K562 (cell line): ENCODE measurements at regions not wholly inside any gene's neighbourhood (a gene's known extent, or its start where the extent isn't known, plus 50 kb on each side); places are given as distances from the start of the nearest gene placed in this dataset.

Source experiments
- CEBPB ChIP-seq: fragments of 450-650 bp; IDR thresholded peaks from 2 replicates; pipeline ENCODE4 v1.6.1; 2016; ENCODE audit warnings: missing genetic modification characterization, missing compliant biosample characterization
- HNRNPH1 ChIP-seq: fragments of 200-400 bp; formaldehyde crosslinking; optimal IDR thresholded peaks from 2 replicates; pipeline ENCODE3; 2017; ENCODE audit warnings: low read depth, mild to moderate bottlenecking, low read length, moderate library complexity
- ILF3 ChIP-seq: fragments of 450-650 bp; IDR thresholded peaks from 2 replicates; pipeline ENCODE4 v1.6.1; 2018; ENCODE audit warnings: antibody characterized with exemption, mild to moderate bottlenecking, moderate library complexity, borderline replicate concordance
- MXD1 ChIP-seq: fragments of 250-450 bp; sonication (Bioruptor Pico); IDR thresholded peaks from 2 replicates; pipeline ENCODE4 v1.8.0; 2021; ENCODE audit warnings: borderline replicate concordance, mild to moderate bottlenecking, moderate library complexity; ENCODE audit not compliant: poor library complexity, severe bottlenecking
- MYNN ChIP-seq, 2 experiments: sonication (generic); formaldehyde crosslinking in 1 of 2; IDR thresholded peaks; 2 replicates each; pipeline versions ENCODE4 v1.5.0 to v1.6.1; 2016 to 2020; ENCODE audit warnings: antibody characterized with exemption in 1 of 2, missing genetic modification reagents in 1 of 2
- PHB ChIP-seq: fragments of 250-450 bp; sonication (Bioruptor Pico); IDR thresholded peaks from 2 replicates; pipeline ENCODE4 v1.5.0; 2021
- PKNOX1 ChIP-seq: fragments of 450-650 bp; IDR thresholded peaks from 2 replicates; pipeline ENCODE4 v1.6.1; 2016
- REST ChIP-seq, 2 experiments: fragments of 450-650 bp; formaldehyde crosslinking in 1 of 2; IDR thresholded peaks; 2 replicates each; pipeline versions ENCODE4 v1.4.0 to v1.6.1; 2014 to 2020; ENCODE audit warnings: mild to moderate bottlenecking in 2 of 2, borderline replicate concordance in 1 of 2, low read depth in 1 of 2
- VEZF1 ChIP-seq: fragments of 200-800 bp; sonication (Bioruptor generic); IDR thresholded peaks from 2 replicates; pipeline ENCODE4 v1.6.1; 2017; ENCODE audit warnings: missing genetic modification characterization, missing compliant biosample characterization
- ZNF324 ChIP-seq: fragments of 250-450 bp; sonication (Bioruptor Pico); IDR thresholded peaks from 2 replicates; pipeline ENCODE4 v1.4.0; 2020; ENCODE audit warnings: mild to moderate bottlenecking
- ZNF695 ChIP-seq: fragments of 450-650 bp; formaldehyde crosslinking; IDR thresholded peaks from 2 replicates; pipeline ENCODE4 v1.4.0; 2020; ENCODE audit warnings: mild to moderate bottlenecking, moderate library complexity

- TF ChIP-seq REST (IDR thresholded peaks at IDR 0.05; ENCODE audit: borderline replicate concordance) (peak; percentile 77), REST (CRISPR knock-in tag; IDR thresholded peaks at IDR 0.05; ENCODE audit: low read depth) (no peak), CEBPB (tag) (peak; percentile 36; the same call in 1 of the 2 replicates), MYNN (IDR thresholded peaks at IDR 0.05) (0 out of 2 replicates have a peak, but pooled peaks have one; percentile 36), MYNN (CRISPR knock-in tag; IDR thresholded peaks at IDR 0.05) (no peak), VEZF1 (CRISPR knock-in tag) (no peak), PHB (CRISPR knock-in tag) (no peak), HNRNPH1 (no peak), MXD1 (no peak), ZNF324 (CRISPR knock-in tag) (no peak), ZNF695 (CRISPR knock-in tag) (no peak), ILF3 (no peak), PKNOX1 (peak; percentile 30; the same call in 1 of the 2 replicates)
Observed at GRCh38 chr1:228664399-228664914, 70.8 kb upstream of the RHOU start (continued).
